Peyer's patch (tissue), 4 donors: ENCODE measurements at regions not wholly inside any gene's neighbourhood (a gene's known extent, or its start where the extent isn't known, plus 50 kb on each side); places are given as distances from the start of the nearest gene placed in this dataset.

Experiments used
- POLR2A ChIP-seq, 2 donors: fragments of 450-650 bp; IDR thresholded peaks; one replicate each; pipeline ENCODE4 v1.5.1; 2017; ENCODE audit warnings: antibody characterized with exemption in 2 of 2, mild to moderate bottlenecking in 2 of 2, moderate library complexity in 2 of 2
- TF ChIP-seq, protein P1 (sequence below), 6 experiments: fragments of 450-650 bp in 4 of 6; fragments of 200-600 bp in 2 of 6; sonication (generic) in 1 of 6; IDR thresholded peaks; one replicate each; pipeline ENCODE4 v1.5.1; 2017 to 2019; ENCODE audit warnings: antibody characterized with exemption in 6 of 6, mild to moderate bottlenecking in 3 of 6, moderate library complexity in 1 of 6

DNA sequence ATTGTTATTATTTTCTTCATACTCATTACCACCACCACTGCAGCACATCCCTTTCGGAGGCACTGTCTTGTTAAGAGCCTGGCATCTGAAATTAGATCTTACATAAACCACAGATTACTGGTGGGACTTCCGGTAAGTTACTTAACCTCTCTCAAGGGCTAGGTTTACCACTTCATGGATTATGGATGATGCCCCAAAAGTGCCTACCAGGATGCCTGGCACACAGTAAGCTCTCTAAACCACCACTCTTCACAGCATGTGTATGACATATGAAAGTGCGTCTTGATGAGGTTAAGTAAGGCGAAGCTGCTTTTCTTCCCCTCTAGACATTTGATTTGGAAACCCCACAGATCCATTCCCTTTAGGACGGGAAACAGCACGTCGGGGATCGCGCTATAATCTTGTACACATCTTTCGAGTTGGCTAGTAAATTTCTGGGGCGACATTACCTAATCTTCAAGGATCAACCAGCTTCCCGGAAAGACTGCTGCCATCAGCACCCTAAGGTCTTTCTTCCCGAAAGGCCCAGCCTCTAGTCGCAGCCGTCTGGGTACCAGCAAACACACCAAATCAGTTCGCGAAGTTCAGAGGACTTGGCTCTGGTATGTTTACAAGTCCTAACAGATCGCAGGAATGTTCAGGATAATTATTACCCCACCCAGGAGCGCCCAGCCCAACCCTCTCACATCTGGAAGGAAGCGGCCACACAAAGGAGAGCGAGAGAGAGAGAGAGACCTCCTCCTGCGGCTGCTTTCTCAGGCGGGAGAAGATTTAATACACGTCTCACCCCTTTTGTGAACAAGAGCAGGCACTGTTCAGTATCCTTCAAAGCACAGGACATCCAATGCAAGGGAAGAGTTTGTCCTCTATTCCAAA is 155.1 kb upstream of the FRMD4B start:
- TF ChIP-seq, protein P1, sequence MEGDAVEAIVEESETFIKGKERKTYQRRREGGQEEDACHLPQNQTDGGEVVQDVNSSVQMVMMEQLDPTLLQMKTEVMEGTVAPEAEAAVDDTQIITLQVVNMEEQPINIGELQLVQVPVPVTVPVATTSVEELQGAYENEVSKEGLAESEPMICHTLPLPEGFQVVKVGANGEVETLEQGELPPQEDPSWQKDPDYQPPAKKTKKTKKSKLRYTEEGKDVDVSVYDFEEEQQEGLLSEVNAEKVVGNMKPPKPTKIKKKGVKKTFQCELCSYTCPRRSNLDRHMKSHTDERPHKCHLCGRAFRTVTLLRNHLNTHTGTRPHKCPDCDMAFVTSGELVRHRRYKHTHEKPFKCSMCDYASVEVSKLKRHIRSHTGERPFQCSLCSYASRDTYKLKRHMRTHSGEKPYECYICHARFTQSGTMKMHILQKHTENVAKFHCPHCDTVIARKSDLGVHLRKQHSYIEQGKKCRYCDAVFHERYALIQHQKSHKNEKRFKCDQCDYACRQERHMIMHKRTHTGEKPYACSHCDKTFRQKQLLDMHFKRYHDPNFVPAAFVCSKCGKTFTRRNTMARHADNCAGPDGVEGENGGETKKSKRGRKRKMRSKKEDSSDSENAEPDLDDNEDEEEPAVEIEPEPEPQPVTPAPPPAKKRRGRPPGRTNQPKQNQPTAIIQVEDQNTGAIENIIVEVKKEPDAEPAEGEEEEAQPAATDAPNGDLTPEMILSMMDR (IDR thresholded peaks at IDR 0.05) = no peak
- no peak for TF ChIP-seq POLR2A (IDR thresholded peaks at IDR 0.05)
